SU-DHL-6 (cell line): ENCODE measurements at regions not wholly inside any gene's neighbourhood (a gene's known extent, or its start where the extent isn't known, plus 50 kb on each side); places are given as distances from the start of the nearest gene placed in this dataset.

Experiments used
- H2AFZ ChIP-seq: fragments of 200-600 bp; sonication (generic); 2 replicates; pipeline ENCODE4 v1.6.1; 2014; ENCODE audit warnings: low read depth, mild to moderate bottlenecking, moderate library complexity, mixed read lengths, antibody characterized with exemption, low read length; ENCODE audit not compliant: severe bottlenecking
- H3F3A ChIP-seq: fragments of 200-600 bp; shearing (Covaris generic); 2 replicates; pipeline ENCODE4 v1.6.0; 2016; ENCODE audit warnings: antibody characterized with exemption, mild to moderate bottlenecking; ENCODE audit not compliant: insufficient read depth
- H3K27ac ChIP-seq: fragments of 200-600 bp; sonication (generic); 2 replicates; pipeline ENCODE4 v1.5.1; 2016; ENCODE audit warnings: low read depth, mild to moderate bottlenecking, low read length, moderate library complexity, mixed read lengths
- H3K27me3 ChIP-seq: fragments of 200-600 bp; sonication (generic), shearing (Covaris generic); 2 replicates; pipeline ENCODE4 v1.6.0; 2014; ENCODE audit warnings: mild to moderate bottlenecking, low read length
- H3K36me3 ChIP-seq: fragments of 200-600 bp; sonication (generic); 2 replicates; pipeline ENCODE4 v1.6.1; 2014; ENCODE audit warnings: mild to moderate bottlenecking, low read length, mixed read lengths
- H3K4me2 ChIP-seq: fragments of 300-600, 200-600 bp; shearing (Covaris generic), sonication (generic); 2 replicates; pipeline ENCODE4 v1.6.0; 2014; ENCODE audit warnings: low read length, low read depth, mild to moderate bottlenecking; ENCODE audit not compliant: poor library complexity, severe bottlenecking
- H3K4me3 ChIP-seq: fragments of 200-600 bp; sonication (generic); 2 replicates; pipeline ENCODE4 v1.5.1; 2014; ENCODE audit warnings: antibody characterized with exemption, low read length, mild to moderate bottlenecking, mixed read lengths; ENCODE audit not compliant: insufficient read depth, poor library complexity, severe bottlenecking
- H3K79me2 ChIP-seq: fragments of 200-600 bp; sonication (generic); 2 replicates; pipeline ENCODE4 v1.6.1; 2014; ENCODE audit warnings: mild to moderate bottlenecking, low read length, moderate library complexity; ENCODE audit not compliant: insufficient read depth
- H3K9ac ChIP-seq: fragments of 200-600 bp; sonication (generic); 2 replicates; pipeline ENCODE4 v1.7.0; 2014; ENCODE audit warnings: mild to moderate bottlenecking, low read length
- H3K9me2 ChIP-seq: fragments of 200-600 bp; sonication (generic); replicated peaks from 2 replicates; pipeline ENCODE4 v1.6.1; 2014; ENCODE audit warnings: low read length; ENCODE audit not compliant: insufficient read depth
- H3K9me3 ChIP-seq: fragments of 200-600 bp; sonication (generic); 2 replicates; pipeline ENCODE4 v1.6.1; 2014; ENCODE audit warnings: low read length, mixed read lengths; ENCODE audit not compliant: insufficient read depth
- H4K20me1 ChIP-seq: fragments of 200-600 bp; sonication (generic); 2 replicates; pipeline ENCODE4 v1.6.1; 2014; ENCODE audit warnings: low read depth, mild to moderate bottlenecking, antibody characterized with exemption, low read length, moderate library complexity, mixed read lengths
- EZH2phosphoT487 ChIP-seq: fragments of 200-600 bp; sonication (generic), shearing (Covaris generic); conservative IDR thresholded peaks from 2 replicates; pipeline ENCODE4 v1.6.1; 2018; ENCODE audit warnings: mild to moderate bottlenecking, antibody characterized with exemption, low read length, moderate library complexity, mixed read lengths
- TF ChIP-seq, protein P1 (sequence below): fragments of 200-600 bp; sonication (generic); IDR thresholded peaks from one replicate; pipeline ENCODE4 v1.5.1; 2017; ENCODE audit warnings: antibody characterized with exemption, mild to moderate bottlenecking, low read length, moderate library complexity; ENCODE audit not compliant: insufficient read depth, poor library complexity, severe bottlenecking

DNA sequence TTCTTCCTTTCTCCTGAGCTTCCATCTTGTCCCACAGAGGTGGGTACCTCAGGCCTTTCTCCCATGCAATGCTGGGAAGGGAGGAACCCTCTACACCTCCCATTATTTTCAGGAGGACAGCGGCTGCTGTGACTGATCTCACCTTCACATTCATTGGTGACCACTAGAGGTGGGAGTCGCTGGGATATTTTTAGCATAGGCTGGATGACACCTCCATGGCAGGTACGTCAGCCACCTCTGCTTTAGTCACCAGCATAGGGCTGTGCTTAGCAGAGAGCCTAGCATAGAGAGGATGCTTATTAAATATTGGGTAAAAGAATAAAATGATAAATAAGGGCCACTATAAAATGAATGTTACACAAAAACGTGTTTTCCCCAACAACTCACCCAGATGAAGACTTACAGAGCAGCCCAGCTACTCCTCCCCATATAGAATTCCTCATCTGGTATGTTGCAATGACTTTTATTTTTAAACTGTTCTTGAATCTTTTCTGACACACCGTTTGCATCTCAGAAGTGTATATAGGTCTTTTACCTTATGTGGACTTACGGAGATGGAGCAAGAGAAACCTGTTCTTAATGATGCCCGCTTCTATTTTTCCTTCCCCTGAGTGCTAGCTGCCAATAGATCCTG is 60.9 kb upstream of the SORBS2 start:
- Histone ChIP-seq H3K36me3 (no peaks in the 10 kb centered on the region), H3K9ac (no peak overlapping the region), H2AFZ (no peak overlapping the region), H3F3A (no peaks in the 10 kb centered on the region), H3K9me3 (no peaks in the 10 kb centered on the region), H3K4me2 (no peak overlapping the region), H4K20me1 (no peaks in the 10 kb centered on the region), H3K9me2 (no peaks in the 10 kb centered on the region), H3K4me3 (no peak overlapping the region), H3K79me2 (no peaks in the 10 kb centered on the region), H3K27me3 (no peaks in the 10 kb centered on the region), H3K27ac (no peak overlapping the region)
- TF ChIP-seq, protein P1, sequence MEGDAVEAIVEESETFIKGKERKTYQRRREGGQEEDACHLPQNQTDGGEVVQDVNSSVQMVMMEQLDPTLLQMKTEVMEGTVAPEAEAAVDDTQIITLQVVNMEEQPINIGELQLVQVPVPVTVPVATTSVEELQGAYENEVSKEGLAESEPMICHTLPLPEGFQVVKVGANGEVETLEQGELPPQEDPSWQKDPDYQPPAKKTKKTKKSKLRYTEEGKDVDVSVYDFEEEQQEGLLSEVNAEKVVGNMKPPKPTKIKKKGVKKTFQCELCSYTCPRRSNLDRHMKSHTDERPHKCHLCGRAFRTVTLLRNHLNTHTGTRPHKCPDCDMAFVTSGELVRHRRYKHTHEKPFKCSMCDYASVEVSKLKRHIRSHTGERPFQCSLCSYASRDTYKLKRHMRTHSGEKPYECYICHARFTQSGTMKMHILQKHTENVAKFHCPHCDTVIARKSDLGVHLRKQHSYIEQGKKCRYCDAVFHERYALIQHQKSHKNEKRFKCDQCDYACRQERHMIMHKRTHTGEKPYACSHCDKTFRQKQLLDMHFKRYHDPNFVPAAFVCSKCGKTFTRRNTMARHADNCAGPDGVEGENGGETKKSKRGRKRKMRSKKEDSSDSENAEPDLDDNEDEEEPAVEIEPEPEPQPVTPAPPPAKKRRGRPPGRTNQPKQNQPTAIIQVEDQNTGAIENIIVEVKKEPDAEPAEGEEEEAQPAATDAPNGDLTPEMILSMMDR: no peak
- no peak for TF ChIP-seq EZH2phosphoT487

GRCh38 chr4:185874516-185875230 is 62.7 kb upstream of the SORBS2 start:
- Histone ChIP-seq H3K9me2 (no peaks in the 10 kb centered on the region), H3F3A (no peaks in the 10 kb centered on the region), H2AFZ (no peak overlapping the region), H3K36me3 (no peaks in the 10 kb centered on the region), H3K27me3 (no peaks in the 10 kb centered on the region), H3K9me3 (no peaks in the 10 kb centered on the region), H3K4me3 (no peak overlapping the region), H3K79me2 (no peaks in the 10 kb centered on the region), H3K9ac (no peak overlapping the region), H3K4me2 (no peak overlapping the region), H3K27ac (no peak overlapping the region), H4K20me1 (no peaks in the 10 kb centered on the region)
- TF ChIP-seq, protein P1: no peak
- TF ChIP-seq EZH2phosphoT487: no peak

GRCh38 chr4:185875316-185875907 is 63.4 kb upstream of the SORBS2 start:
- H4K20me1 ChIP-seq: no peaks in the 10 kb centered on the region
- no peaks in the 10 kb centered on the region for H3K27me3 ChIP-seq
- H2AFZ ChIP-seq: no peak overlapping the region
- H3K9me2 ChIP-seq: no peaks in the 10 kb centered on the region
- no peak overlapping the region for H3K9ac ChIP-seq
- TF ChIP-seq EZH2phosphoT487: no peak
- TF ChIP-seq, protein P1: no peak
- no peaks in the 10 kb centered on the region for H3K36me3 ChIP-seq
- no peaks in the 10 kb centered on the region for H3F3A ChIP-seq
- H3K4me2 ChIP-seq: no peak overlapping the region
- H3K4me3 ChIP-seq: no peak overlapping the region
- H3K79me2 ChIP-seq: no peaks in the 10 kb centered on the region
- H3K9me3 ChIP-seq: no peaks in the 10 kb centered on the region
- no peak overlapping the region for H3K27ac ChIP-seq
